ENCODE measurements at regions not wholly inside any gene's neighbourhood (a gene's known extent, or its start where the extent isn't known, plus 50 kb on each side); places are given as distances from the start of the nearest gene placed in this dataset.

GRCh38 chr13:44101347-44102083 is 221.8 kb downstream of the LACC1 start:
- DNase-seq = peak in 1 of 3 donors; percentile 18

- peak in 1 of 3 donors; percentile 12 for DNase-seq
These were observed 223.9 kb downstream of the LACC1 start for GRCh38 chr13:44103429-44104196.

- DNase-seq = no peak
These were observed 224.4 kb downstream of the LACC1 start for GRCh38 chr13:44104197-44104490.

- peak in 1 of 3 donors; percentile 9 for DNase-seq
These were observed 225.3 kb downstream of the LACC1 start for GRCh38 chr13:44104969-44105368.

- no peak for DNase-seq
These were observed 226.8 kb downstream of the LACC1 start for GRCh38 chr13:44106266-44107152.

- DNase-seq = no peak
These were observed 227.8 kb downstream of the LACC1 start for GRCh38 chr13:44107357-44108121.

GRCh38 chr13:44108331-44108858 is 228.7 kb downstream of the LACC1 start:
- DNase-seq = no peak

- peak in 1 of 3 donors; percentile 28 for DNase-seq
These were observed 230.5 kb downstream of the LACC1 start for GRCh38 chr13:44110091-44110621.

GRCh38 chr13:44111701-44112100 is 232.0 kb downstream of the LACC1 start:
- DNase-seq = no peak

- DNase-seq = no peak
These were observed 233.1 kb downstream of the LACC1 start for GRCh38 chr13:44112700-44113329.

- DNase-seq = peak; percentile 59 to 60 (median 60)
These were observed 237.0 kb downstream of the LACC1 start for GRCh38 chr13:44116562-44117332.

- DNase-seq = peak in 2 of 3 donors; percentile 40 to 47
These were observed 237.6 kb downstream of the LACC1 start for GRCh38 chr13:44117351-44117750.

- DNase-seq = peak in 1 of 3 donors; percentile 21
These were observed 238.1 kb downstream of the LACC1 start for GRCh38 chr13:44117816-44118215.

- DNase-seq = no peak
These were observed 239.2 kb downstream of the LACC1 start for GRCh38 chr13:44118881-44119280.

GRCh38 chr13:44120043-44120442 is 240.3 kb downstream of the LACC1 start:
- no peak for DNase-seq

GRCh38 chr13:44120849-44121755 is 241.4 kb downstream of the LACC1 start:
- no peak for DNase-seq

- DNase-seq = no peak
These were observed 244.6 kb downstream of the LACC1 start for GRCh38 chr13:44124352-44124751.

GRCh38 chr13:44125943-44126469 is 246.3 kb downstream of the LACC1 start:
- no peak for DNase-seq

- peak; percentile 10 to 38 (median 31) for DNase-seq
These were observed 245.0 kb upstream of the SERP2 start for GRCh38 chr13:44128552-44129001.

Data from suppressor macrophage treated with lipopolysaccharide for 1 hour (primary cell).